SK-N-MC (cell line): ENCODE measurements at regions not wholly inside any gene's neighbourhood (a gene's known extent, or its start where the extent isn't known, plus 50 kb on each side); places are given as distances from the start of the nearest gene placed in this dataset.

ENCODE experiments used
- EZH2 ChIP-seq: fragments of 200-600 bp; sonication (generic); IDR thresholded peaks from one replicate; pipeline ENCODE4 v1.6.1; 2017; ENCODE audit warnings: antibody characterized with exemption
- POLR2AphosphoS5 ChIP-seq: IDR thresholded peaks from 2 replicates; pipeline ENCODE4 v1.6.1; 2012; ENCODE audit warnings: mild to moderate bottlenecking, low read depth, low read length, borderline replicate concordance

DNA sequence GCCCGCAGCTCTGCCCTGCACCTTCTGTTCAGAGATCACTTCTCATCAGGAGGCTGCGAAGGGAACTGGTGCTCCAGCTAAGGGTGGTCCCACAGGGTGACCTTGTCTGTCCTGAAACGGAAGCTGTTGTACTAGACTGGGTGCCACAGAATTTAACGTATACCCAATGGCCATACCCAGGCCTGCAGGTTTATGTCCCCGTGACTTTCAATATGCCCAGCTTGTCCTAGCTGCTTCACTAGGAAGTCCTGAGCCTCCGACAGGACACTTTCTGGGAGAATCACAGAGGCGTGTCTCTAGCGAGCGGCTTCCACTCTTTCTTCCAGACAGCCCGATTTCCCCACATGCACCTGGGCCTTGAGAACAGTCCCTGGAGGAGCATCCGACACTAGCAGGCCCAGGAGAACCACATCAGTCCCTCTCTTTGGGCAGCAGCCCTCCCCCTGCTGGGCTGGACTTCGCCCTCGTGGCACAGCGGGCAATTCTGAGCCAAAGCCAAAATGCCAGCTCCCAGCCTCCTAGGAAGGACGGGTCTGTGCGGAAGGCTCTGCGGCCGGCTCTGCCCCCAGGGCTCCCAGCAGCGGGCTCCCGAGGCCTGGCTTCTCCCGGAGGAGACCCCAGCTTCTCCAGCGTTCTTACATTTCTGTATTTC is 91.9 kb upstream of the OTOS start:
- TF ChIP-seq POLR2AphosphoS5 (no peak), EZH2 (no peak)
